Keratinocyte (primary cell): ENCODE measurements at regions not wholly inside any gene's neighbourhood (a gene's known extent, or its start where the extent isn't known, plus 50 kb on each side); places are given as distances from the start of the nearest gene placed in this dataset.

Source experiments
- CTCF ChIP-seq, 3 experiments: IDR thresholded peaks in 1 of 3; conservative IDR thresholded peaks in 1 of 3; optimal IDR thresholded peaks in 1 of 3; 2 replicates in 2 of 3; 3 replicates in 1 of 3; pipeline versions ENCODE3 to v1.5.1; 2011; ENCODE audit warnings: low read length in 3 of 3, mild to moderate bottlenecking in 3 of 3, moderate library complexity in 2 of 3, control low read depth in 1 of 3, inconsistent platforms in 1 of 3; ENCODE audit not compliant: insufficient read depth in 2 of 3; ENCODE audit errors: extremely low read depth in 1 of 3
- EZH2 ChIP-seq: IDR thresholded peaks from one replicate; pipeline ENCODE4 v1.6.1; 2012; ENCODE audit warnings: inconsistent platforms, mild to moderate bottlenecking, low read length, moderate library complexity

DNA sequence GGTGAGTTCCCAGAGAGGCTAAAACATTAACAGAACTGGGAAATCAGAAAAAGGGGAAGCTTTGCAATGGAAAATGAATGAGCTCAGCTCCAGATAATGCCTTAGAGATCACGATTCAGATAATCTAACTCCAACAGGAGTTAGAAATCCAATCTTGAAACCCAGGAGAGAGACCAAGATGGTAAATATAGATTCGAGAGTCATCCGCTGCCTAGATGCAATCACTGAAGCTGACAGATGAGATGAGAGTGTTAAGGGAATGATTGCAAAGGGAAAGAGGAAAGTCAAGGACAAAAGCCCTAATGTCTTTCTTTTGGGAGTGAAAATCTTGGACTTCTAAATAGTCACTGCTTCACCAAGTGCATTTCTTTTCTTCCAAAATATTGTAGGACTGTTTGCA lies 722.0 kb downstream of the EPHA4 start:
- TF ChIP-seq EZH2 (no peak), CTCF (optimal IDR thresholded peaks at IDR 0.05 in 1 of 3, IDR thresholded peaks at IDR 0.05 in 1 of 3, conservative IDR thresholded peaks at IDR 0.05 in 1 of 3; ENCODE audit: extremely low read depth in 1 of 3, insufficient read depth in 2 of 3, low read length in 3 of 3) (no peak)
